GM12872 (cell line): ENCODE measurements at regions not wholly inside any gene's neighbourhood (a gene's known extent, or its start where the extent isn't known, plus 50 kb on each side); places are given as distances from the start of the nearest gene placed in this dataset.

Experiments used
- CTCF ChIP-seq: IDR thresholded peaks from 3 replicates; pipeline ENCODE4 v1.5.1; 2011; ENCODE audit warnings: low read depth, mild to moderate bottlenecking, low read length, moderate library complexity; ENCODE audit not compliant: insufficient read depth

- no peak for TF ChIP-seq CTCF
These were observed 161.1 kb upstream of the ROBO1 start for GRCh38 chr3:79928687-79929408.

GRCh38 chr3:79926522-79926921, 158.7 kb upstream of the ROBO1 start:
- TF ChIP-seq CTCF = no peak

GRCh38 chr3:79922633-79923032, 154.8 kb upstream of the ROBO1 start:
- TF ChIP-seq CTCF = no peak

- TF ChIP-seq CTCF = no peak
These were observed 149.8 kb upstream of the ROBO1 start for GRCh38 chr3:79917561-79917960.

- TF ChIP-seq CTCF = no peak
These were observed 142.5 kb upstream of the ROBO1 start for GRCh38 chr3:79910337-79910736.

- TF ChIP-seq CTCF = no peak
These were observed 138.3 kb upstream of the ROBO1 start for GRCh38 chr3:79906106-79906505.

GRCh38 chr3:79902151-79902550, 134.4 kb upstream of the ROBO1 start:
- no peak for TF ChIP-seq CTCF
